ENCODE measurements at regions not wholly inside any gene's neighbourhood (a gene's known extent, or its start where the extent isn't known, plus 50 kb on each side); places are given as distances from the start of the nearest gene placed in this dataset.

DNA sequence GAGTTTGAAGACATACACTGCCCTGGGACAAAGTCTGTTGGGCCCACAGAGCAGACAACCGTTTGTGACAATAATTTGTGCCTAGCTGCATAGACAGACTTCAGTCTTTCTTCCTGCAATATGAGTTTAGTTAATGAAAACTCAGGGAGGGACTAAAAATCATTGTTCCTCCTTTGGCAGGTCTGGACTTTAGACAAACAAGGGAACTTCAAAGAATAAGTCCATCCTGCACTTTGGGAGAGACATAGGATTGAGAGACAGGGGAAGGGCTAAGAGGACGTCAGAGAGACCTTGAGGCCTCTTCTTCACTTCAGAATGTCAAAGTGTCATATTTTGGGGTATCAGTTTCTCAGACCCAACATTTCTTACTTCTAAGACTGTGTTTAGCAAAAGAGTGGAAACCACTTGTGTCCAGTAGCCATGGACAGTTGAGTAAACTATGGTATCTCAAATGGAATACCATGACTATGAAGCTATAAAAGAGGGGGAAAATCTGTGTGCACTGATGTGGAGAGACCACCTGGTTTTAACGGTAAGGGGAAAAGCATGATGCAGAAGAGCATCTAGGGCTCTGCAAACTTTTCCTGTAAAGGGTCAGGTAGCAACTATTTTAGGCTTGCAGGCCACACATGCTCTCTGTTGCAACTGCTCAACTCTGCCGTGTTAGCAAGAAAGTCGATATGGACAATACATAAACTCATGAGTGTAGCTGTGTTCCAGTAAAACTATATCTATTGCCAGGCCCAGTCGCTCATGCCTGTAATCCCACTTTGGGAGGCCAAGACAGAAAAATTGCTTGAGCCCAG is 217.8 kb upstream of the SH3BP4 start:
- DNase-seq (ENCODE audit: extremely low read depth, low read depth) = no peak

DNA sequence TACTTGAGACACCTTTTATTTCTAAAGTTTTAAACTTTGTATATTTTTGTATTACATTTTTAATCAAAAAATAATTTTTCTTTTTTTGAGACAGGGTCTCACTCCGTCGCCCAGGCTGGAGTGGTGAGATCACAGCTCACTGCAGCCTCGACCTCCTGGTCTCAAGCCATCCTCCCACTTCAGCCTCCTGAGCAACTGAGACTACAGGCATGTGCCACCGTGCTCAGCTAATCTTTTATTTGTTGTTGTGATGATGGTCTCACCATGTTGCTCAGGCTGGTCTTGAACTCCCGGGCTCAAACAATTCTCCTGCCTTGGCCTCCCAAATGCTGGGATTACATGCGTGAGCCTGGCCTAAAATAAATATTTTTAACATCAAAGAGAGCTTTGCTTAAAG is 218.7 kb upstream of the SH3BP4 start:
- DNase-seq (ENCODE audit: extremely low read depth, low read depth) = no peak

GRCh38 chr2:234732404-234733092 is 219.3 kb upstream of the SH3BP4 start:
- DNase-seq (ENCODE audit: extremely low read depth, low read depth) = no peak

GRCh38 chr2:234731236-234731635 is 220.6 kb upstream of the SH3BP4 start:
- no peak for DNase-seq (ENCODE audit: extremely low read depth, low read depth)

DNA sequence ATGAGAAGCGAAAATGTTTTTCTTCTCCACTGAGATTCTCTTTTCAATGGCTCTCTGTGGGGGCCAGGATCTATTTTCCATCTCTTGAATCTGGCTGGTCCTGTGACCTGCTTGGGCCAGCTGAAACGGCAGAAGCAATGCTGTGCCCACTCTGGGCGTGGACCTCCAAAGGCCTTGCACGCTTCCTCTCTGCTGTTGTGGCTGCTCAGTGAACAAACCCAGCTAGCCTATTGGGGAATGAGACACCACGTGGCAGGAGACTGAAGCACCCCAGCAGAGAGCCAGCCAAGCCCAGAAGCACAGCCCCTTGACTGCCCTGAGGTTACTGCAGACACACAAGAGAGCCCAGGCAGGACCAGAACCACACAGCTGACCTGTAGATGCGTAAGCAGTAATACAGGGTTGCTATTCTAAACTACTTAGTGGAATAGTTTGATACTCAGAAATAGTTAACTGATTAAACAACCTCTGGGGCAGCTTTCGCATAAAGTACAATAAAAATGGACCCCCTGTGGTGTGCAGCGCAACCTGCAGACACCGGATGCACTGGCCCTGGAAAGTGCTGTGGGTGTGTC is 221.7 kb upstream of the SH3BP4 start:
- DNase-seq (ENCODE audit: extremely low read depth, low read depth) = no peak

GRCh38 chr2:234725528-234726264 is 226.1 kb upstream of the SH3BP4 start:
- peak; percentile 33 for DNase-seq (ENCODE audit: extremely low read depth, low read depth)

GRCh38 chr2:234724850-234725249 is 227.0 kb upstream of the SH3BP4 start:
- DNase-seq (ENCODE audit: extremely low read depth, low read depth) = no peak

- no peak for DNase-seq (ENCODE audit: extremely low read depth, low read depth)
Observed at GRCh38 chr2:234723400-234723799, 226.5 kb upstream of the ARL4C start.

GRCh38 chr2:234722176-234722575 is 225.3 kb upstream of the ARL4C start:
- no peak for DNase-seq (ENCODE audit: extremely low read depth, low read depth)

GRCh38 chr2:234719116-234719716 is 222.3 kb upstream of the ARL4C start:
- DNase-seq (ENCODE audit: extremely low read depth, low read depth) = no peak

- no peak for DNase-seq (ENCODE audit: extremely low read depth, low read depth)
Observed at GRCh38 chr2:234716271-234716670, 219.4 kb upstream of the ARL4C start.

- no peak for DNase-seq (ENCODE audit: extremely low read depth, low read depth)
Observed at GRCh38 chr2:234715671-234716250, 218.9 kb upstream of the ARL4C start.

GRCh38 chr2:234714711-234715110 is 217.8 kb upstream of the ARL4C start:
- DNase-seq (ENCODE audit: extremely low read depth, low read depth) = no peak

- DNase-seq (ENCODE audit: extremely low read depth, low read depth) = no peak
Observed at GRCh38 chr2:234712421-234712935, 215.6 kb upstream of the ARL4C start.

GRCh38 chr2:234711308-234711707 is 214.4 kb upstream of the ARL4C start:
- DNase-seq (ENCODE audit: extremely low read depth, low read depth) = no peak

- no peak for DNase-seq (ENCODE audit: extremely low read depth, low read depth)
Observed at GRCh38 chr2:234710587-234710986, 213.7 kb upstream of the ARL4C start.

DNA sequence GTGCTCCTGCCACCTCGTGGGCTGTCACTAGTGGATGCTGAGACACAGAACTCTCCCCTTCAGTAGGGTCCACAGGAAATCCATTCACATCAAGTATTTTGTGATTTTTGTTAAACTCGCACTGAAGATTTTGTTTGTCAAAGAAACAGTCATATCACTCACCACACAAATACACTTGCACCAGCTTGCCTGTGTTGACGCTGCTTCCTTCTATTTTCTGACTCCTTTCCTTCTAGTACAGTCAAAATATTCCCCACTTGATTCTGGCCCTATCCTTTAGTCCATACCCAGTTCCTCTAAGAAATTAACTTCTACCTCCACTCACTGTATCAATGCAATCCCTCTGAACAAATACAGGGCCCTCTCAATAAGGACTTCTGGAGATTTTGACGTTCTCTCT is 213.2 kb upstream of the ARL4C start:
- no peak for DNase-seq (ENCODE audit: extremely low read depth, low read depth)

GRCh38 chr2:234708717-234709116 is 211.8 kb upstream of the ARL4C start:
- DNase-seq (ENCODE audit: extremely low read depth, low read depth) = no peak

GRCh38 chr2:234708091-234708683 is 211.3 kb upstream of the ARL4C start:
- no peak for DNase-seq (ENCODE audit: extremely low read depth, low read depth)

- no peak for DNase-seq (ENCODE audit: extremely low read depth, low read depth)
Observed at GRCh38 chr2:234706086-234706485, 209.2 kb upstream of the ARL4C start.

All from NCI-H460 (cell line).